Liver (tissue), 8 donors: ENCODE measurements at regions not wholly inside any gene's neighbourhood (a gene's known extent, or its start where the extent isn't known, plus 50 kb on each side); places are given as distances from the start of the nearest gene placed in this dataset.

Source experiments
- DNase-seq: peaks from one replicate; pipeline ENCODE4 v3.0.0-alpha.2; 2017; ENCODE audit warnings: low spot score
- H3K27ac ChIP-seq, 2 donors: one replicate each; pipeline ENCODE4 v1.7.0; 2013; ENCODE audit warnings: inconsistent platforms in 2 of 2, low read length in 2 of 2, control low read depth in 1 of 2, low read depth in 1 of 2, mild to moderate bottlenecking in 1 of 2
- H3K27me3 ChIP-seq, 4 donors: one replicate each; pipeline versions ENCODE4 v1.6.1 to v1.7.0; 2013; ENCODE audit warnings: low read length in 3 of 4, inconsistent platforms in 1 of 4, mild to moderate bottlenecking in 1 of 4, moderate library complexity in 1 of 4; ENCODE audit not compliant: control insufficient read depth in 4 of 4, insufficient read depth in 4 of 4
- H3K36me3 ChIP-seq, 4 donors: one replicate each; pipeline versions ENCODE4 v1.6.1 to v1.7.0; 2013; ENCODE audit warnings: low read length in 3 of 4, mild to moderate bottlenecking in 3 of 4, low read depth in 1 of 4, moderate library complexity in 1 of 4; ENCODE audit not compliant: control insufficient read depth in 4 of 4, insufficient read depth in 3 of 4
- H3K4me1 ChIP-seq, 4 donors: one replicate each; pipeline versions ENCODE4 v1.6.1 to v1.7.0; 2013; ENCODE audit warnings: low read length in 3 of 4, mild to moderate bottlenecking in 3 of 4, moderate library complexity in 1 of 4; ENCODE audit not compliant: control insufficient read depth in 4 of 4, insufficient read depth in 4 of 4
- H3K4me3 ChIP-seq, 3 donors: one replicate each; pipeline versions ENCODE4 v1.6.1 to v1.7.0; 2013; ENCODE audit warnings: low read length in 3 of 3, control low read depth in 1 of 3, low read depth in 1 of 3, mild to moderate bottlenecking in 1 of 3
- H3K9ac ChIP-seq, 2 donors: one replicate each; pipeline ENCODE4 v1.7.0; 2013; ENCODE audit warnings: low read length in 2 of 2, mild to moderate bottlenecking in 2 of 2, moderate library complexity in 2 of 2, control low read depth in 1 of 2, low read depth in 1 of 2
- H3K9me3 ChIP-seq, 4 donors: one replicate each; pipeline versions ENCODE4 v1.6.1 to v1.7.0; 2013; ENCODE audit warnings: low read length in 3 of 4; ENCODE audit not compliant: control insufficient read depth in 4 of 4
- EGR1 ChIP-seq, 2 donors: IDR thresholded peaks; 2 replicates each; pipeline ENCODE4 v1.6.1; 2016 to 2018; ENCODE audit warnings: antibody characterized with exemption in 2 of 2, low read depth in 2 of 2
- FOXA1 ChIP-seq: IDR thresholded peaks from 2 replicates; pipeline ENCODE4 v1.6.1; 2016; ENCODE audit warnings: antibody characterized with exemption
- FOXA2 ChIP-seq: IDR thresholded peaks from 2 replicates; pipeline ENCODE4 v1.6.1; 2016; ENCODE audit warnings: antibody characterized with exemption
- GABPA ChIP-seq, 2 donors: IDR thresholded peaks in 1 of 2; conservative IDR thresholded peaks in 1 of 2; 2 replicates each; pipeline ENCODE4 v1.6.1; 2016; ENCODE audit warnings: antibody characterized with exemption in 2 of 2, mild to moderate bottlenecking in 1 of 2, moderate library complexity in 1 of 2
- HNF4A ChIP-seq, 2 donors: conservative IDR thresholded peaks; 2 replicates each; pipeline ENCODE4 v1.6.1; 2016; ENCODE audit warnings: antibody characterized with exemption in 2 of 2, mild to moderate bottlenecking in 2 of 2
- HNF4G ChIP-seq: IDR thresholded peaks from 2 replicates; pipeline ENCODE4 v1.6.1; 2016; ENCODE audit warnings: antibody characterized with exemption
- JUND ChIP-seq, 2 donors: IDR thresholded peaks; 2 replicates each; pipeline ENCODE4 v1.6.1; 2016; ENCODE audit warnings: antibody characterized with exemption in 2 of 2
- RXRA ChIP-seq, 2 donors: IDR thresholded peaks; 2 replicates each; pipeline ENCODE4 v1.6.1; 2017 to 2018; ENCODE audit warnings: antibody characterized with exemption in 2 of 2, mild to moderate bottlenecking in 1 of 2
- TAF1 ChIP-seq: conservative IDR thresholded peaks from 2 replicates; pipeline ENCODE4 v1.6.1; 2016; ENCODE audit warnings: antibody characterized with exemption, mild to moderate bottlenecking
- YY1 ChIP-seq: IDR thresholded peaks from 2 replicates; pipeline ENCODE4 v1.6.1; 2016; ENCODE audit warnings: antibody characterized with exemption, mild to moderate bottlenecking
- WGBS: extraction: QIAGEN DNeasy Blood & Tissue Kit; methylation state at CpG from one replicate; pipeline ENCODE4 v1.1.7; 2013; 5-methylcytosine and 5-hydroxymethylcytosine counted together
- TF ChIP-seq, protein P1 (sequence below): fragments of 150-350 bp; IDR thresholded peaks from 2 replicates; pipeline ENCODE4 v1.5.1; 2017; ENCODE audit warnings: improper control_type of control experiment, low read depth, low read length; ENCODE audit not compliant: missing input control
- TF ChIP-seq, protein P2 (sequence below): IDR thresholded peaks from 2 replicates; pipeline ENCODE4 v1.6.1; 2016; ENCODE audit warnings: antibody characterized with exemption, mild to moderate bottlenecking
- TF ChIP-seq, protein P3 (sequence below): IDR thresholded peaks from 2 replicates; pipeline ENCODE4 v1.6.1; 2016; ENCODE audit warnings: antibody characterized with exemption
- TF ChIP-seq, protein P4 (sequence below): IDR thresholded peaks from 2 replicates; pipeline ENCODE4 v1.6.1; 2016; ENCODE audit warnings: antibody characterized with exemption
- donor health status: healthy.
- donor health status: healthy.
- donor health status: healthy.
- donor health status: healthy.
- donor health status: healthy.

DNA sequence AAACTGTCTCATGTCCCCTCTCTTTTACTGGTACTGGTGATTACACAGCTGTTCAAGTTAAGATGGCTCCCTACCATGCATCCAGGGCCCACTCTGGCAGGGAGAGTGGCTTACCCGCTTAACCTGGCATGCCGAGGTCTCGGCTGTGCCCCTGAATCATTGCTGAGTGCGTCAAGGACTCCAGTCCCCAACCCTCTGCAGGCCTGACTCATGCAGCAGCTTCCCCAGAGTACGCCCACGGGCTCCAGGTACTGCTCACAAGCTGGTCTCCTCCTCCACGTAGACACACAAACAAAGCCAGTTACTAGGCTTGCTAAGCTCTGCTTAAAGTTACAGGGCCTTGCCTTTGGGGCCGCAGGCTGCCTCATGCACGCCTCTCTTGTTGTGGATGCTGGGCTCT, 447.4 kb downstream of the COG6 start:
- TF ChIP-seq GABPA (IDR thresholded peaks at IDR 0.05 in 1 of 2, conservative IDR thresholded peaks at IDR 0.05 in 1 of 2) (no peak), FOXA2 (no peak), RXRA (IDR thresholded peaks at IDR 0.05) (no peak)
- TF ChIP-seq, protein P1, sequence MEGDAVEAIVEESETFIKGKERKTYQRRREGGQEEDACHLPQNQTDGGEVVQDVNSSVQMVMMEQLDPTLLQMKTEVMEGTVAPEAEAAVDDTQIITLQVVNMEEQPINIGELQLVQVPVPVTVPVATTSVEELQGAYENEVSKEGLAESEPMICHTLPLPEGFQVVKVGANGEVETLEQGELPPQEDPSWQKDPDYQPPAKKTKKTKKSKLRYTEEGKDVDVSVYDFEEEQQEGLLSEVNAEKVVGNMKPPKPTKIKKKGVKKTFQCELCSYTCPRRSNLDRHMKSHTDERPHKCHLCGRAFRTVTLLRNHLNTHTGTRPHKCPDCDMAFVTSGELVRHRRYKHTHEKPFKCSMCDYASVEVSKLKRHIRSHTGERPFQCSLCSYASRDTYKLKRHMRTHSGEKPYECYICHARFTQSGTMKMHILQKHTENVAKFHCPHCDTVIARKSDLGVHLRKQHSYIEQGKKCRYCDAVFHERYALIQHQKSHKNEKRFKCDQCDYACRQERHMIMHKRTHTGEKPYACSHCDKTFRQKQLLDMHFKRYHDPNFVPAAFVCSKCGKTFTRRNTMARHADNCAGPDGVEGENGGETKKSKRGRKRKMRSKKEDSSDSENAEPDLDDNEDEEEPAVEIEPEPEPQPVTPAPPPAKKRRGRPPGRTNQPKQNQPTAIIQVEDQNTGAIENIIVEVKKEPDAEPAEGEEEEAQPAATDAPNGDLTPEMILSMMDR, result no peak
- no peak overlapping the region for H3K4me3 ChIP-seq
- H3K27ac ChIP-seq, result no peak overlapping the region
- no peaks in the 10 kb centered on the region for H3K27me3 ChIP-seq
- no peak for DNase-seq
- WGBS, result 93% methylated on average over 9 of the region's 9 CpGs
- no peaks in the 10 kb centered on the region for H3K36me3 ChIP-seq
- peaks cover 0 to 5% (median 0%) of the 10 kb centered on the region in 4 donors for H3K9me3 ChIP-seq
- H3K9ac ChIP-seq, result no peak overlapping the region
- no peaks in the 10 kb centered on the region for H3K4me1 ChIP-seq

DNA sequence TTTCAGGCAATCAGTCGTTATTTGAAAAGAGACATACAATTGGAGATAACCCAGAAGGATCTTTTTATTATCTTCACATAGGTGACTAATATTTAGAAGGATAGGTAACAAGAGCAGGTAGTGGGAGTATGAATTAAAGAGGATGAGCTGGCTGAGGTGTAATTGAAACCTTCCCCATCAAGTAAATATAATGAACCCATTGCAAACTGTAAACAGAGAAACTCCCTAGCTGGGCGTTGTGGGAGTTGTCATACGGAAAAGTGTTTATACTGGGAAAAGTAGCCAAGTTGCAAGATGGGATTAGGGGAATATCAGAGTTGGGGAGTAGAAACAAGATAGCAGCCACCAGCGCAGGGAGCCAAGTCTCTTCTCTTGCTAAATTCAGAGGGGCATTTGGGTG, 448.4 kb downstream of the COG6 start:
- Histone ChIP-seq H3K9ac (no peak overlapping the region), H3K27me3 (no peaks in the 10 kb centered on the region), H3K4me3 (no peak overlapping the region), H3K36me3 (no peaks in the 10 kb centered on the region), H3K9me3 (peaks cover 0 to 5% (median 0%) of the 10 kb centered on the region in 4 donors), H3K27ac (no peak overlapping the region), H3K4me1 (no peaks in the 10 kb centered on the region)
- WGBS, result 87% methylated on average over 4 of the region's 4 CpGs
- TF ChIP-seq RXRA (IDR thresholded peaks at IDR 0.05), result no peak
- TF ChIP-seq FOXA2, result no peak
- TF ChIP-seq, protein P2, sequence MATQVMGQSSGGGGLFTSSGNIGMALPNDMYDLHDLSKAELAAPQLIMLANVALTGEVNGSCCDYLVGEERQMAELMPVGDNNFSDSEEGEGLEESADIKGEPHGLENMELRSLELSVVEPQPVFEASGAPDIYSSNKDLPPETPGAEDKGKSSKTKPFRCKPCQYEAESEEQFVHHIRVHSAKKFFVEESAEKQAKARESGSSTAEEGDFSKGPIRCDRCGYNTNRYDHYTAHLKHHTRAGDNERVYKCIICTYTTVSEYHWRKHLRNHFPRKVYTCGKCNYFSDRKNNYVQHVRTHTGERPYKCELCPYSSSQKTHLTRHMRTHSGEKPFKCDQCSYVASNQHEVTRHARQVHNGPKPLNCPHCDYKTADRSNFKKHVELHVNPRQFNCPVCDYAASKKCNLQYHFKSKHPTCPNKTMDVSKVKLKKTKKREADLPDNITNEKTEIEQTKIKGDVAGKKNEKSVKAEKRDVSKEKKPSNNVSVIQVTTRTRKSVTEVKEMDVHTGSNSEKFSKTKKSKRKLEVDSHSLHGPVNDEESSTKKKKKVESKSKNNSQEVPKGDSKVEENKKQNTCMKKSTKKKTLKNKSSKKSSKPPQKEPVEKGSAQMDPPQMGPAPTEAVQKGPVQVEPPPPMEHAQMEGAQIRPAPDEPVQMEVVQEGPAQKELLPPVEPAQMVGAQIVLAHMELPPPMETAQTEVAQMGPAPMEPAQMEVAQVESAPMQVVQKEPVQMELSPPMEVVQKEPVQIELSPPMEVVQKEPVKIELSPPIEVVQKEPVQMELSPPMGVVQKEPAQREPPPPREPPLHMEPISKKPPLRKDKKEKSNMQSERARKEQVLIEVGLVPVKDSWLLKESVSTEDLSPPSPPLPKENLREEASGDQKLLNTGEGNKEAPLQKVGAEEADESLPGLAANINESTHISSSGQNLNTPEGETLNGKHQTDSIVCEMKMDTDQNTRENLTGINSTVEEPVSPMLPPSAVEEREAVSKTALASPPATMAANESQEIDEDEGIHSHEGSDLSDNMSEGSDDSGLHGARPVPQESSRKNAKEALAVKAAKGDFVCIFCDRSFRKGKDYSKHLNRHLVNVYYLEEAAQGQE, result no peak
- TF ChIP-seq, protein P3, sequence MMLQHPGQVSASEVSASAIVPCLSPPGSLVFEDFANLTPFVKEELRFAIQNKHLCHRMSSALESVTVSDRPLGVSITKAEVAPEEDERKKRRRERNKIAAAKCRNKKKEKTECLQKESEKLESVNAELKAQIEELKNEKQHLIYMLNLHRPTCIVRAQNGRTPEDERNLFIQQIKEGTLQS, result no peak
- TF ChIP-seq FOXA1, result no peak
- TF ChIP-seq, protein P1, result no peak
- no peak for TF ChIP-seq JUND (IDR thresholded peaks at IDR 0.05)
- TF ChIP-seq TAF1, result no peak
- no peak for TF ChIP-seq EGR1 (IDR thresholded peaks at IDR 0.05; ENCODE audit: low read depth in 2 of 2)
- no peak for TF ChIP-seq YY1
- TF ChIP-seq HNF4A (conservative IDR thresholded peaks at IDR 0.05), result no peak
- TF ChIP-seq, protein P4, sequence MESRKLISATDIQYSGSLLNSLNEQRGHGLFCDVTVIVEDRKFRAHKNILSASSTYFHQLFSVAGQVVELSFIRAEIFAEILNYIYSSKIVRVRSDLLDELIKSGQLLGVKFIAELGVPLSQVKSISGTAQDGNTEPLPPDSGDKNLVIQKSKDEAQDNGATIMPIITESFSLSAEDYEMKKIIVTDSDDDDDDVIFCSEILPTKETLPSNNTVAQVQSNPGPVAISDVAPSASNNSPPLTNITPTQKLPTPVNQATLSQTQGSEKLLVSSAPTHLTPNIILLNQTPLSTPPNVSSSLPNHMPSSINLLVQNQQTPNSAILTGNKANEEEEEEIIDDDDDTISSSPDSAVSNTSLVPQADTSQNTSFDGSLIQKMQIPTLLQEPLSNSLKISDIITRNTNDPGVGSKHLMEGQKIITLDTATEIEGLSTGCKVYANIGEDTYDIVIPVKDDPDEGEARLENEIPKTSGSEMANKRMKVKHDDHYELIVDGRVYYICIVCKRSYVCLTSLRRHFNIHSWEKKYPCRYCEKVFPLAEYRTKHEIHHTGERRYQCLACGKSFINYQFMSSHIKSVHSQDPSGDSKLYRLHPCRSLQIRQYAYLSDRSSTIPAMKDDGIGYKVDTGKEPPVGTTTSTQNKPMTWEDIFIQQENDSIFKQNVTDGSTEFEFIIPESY, result no peak
- no peak for TF ChIP-seq HNF4G
- no peak for DNase-seq
